ENCODE measurements at regions not wholly inside any gene's neighbourhood (a gene's known extent, or its start where the extent isn't known, plus 50 kb on each side); places are given as distances from the start of the nearest gene placed in this dataset.

DNA sequence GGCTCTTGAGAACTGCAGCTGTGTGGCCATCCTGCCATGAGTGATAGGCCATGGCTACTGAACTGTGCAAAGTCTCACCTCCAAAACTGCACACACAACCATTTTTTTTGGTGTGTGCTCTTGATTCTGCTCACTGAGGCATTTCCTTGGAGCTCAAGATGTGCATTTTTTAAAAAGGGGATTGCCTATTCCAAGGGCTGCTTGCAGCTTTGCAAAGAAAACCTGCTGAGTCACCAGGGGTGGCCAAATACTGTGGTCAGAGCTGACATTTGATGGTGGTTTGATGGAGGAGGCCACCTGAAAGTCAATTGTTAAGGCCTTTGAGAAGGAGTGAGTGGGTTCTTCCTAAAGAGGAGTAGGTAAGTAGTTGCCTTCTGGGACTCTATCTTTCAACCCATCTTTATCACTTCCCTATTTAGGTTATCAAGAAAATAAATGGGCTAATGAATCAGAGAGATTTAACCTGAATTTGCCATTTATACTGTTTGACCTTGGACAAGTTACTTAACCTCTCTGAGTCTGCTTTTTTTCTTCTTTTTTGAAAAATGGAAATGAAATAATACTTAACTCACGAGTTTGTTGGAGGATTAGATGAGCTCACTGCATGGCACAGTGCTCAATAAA is 87.9 kb downstream of the CHST2 start (continued):
- TF ChIP-seq NR2F1 (conservative IDR thresholded peaks at IDR 0.05) (peak; percentile 50), HDAC6 (IDR thresholded peaks at IDR 0.05; ENCODE audit: unreplicated experiment) (no peak), WRNIP1 (IDR thresholded peaks at IDR 0.05; ENCODE audit: borderline replicate concordance, low read depth, low read length) (no peak), SIX5 (IDR thresholded peaks at IDR 0.05; ENCODE audit: low read depth, low read length, severe bottlenecking) (no peak), CREB1 (IDR thresholded peaks at IDR 0.05; ENCODE audit: low read depth) (0 out of 2 replicates have a peak, but pooled peaks have one; percentile 42), KAT2A (conservative IDR thresholded peaks at IDR 0.05; ENCODE audit: control insufficient read depth, low read depth, low read length) (no peak), ATF7 (IDR thresholded peaks at IDR 0.05; ENCODE audit: low read depth) (peak; percentile 46; the same call in 1 of the 2 replicates), RB1 (IDR thresholded peaks at IDR 0.05; ENCODE audit: borderline replicate concordance) (no peak), POU2F2 (IDR thresholded peaks at IDR 0.05; ENCODE audit: borderline replicate concordance, low read depth, low read length) (peak; percentile 57; the same call in 1 of the 3 replicates), CHD4 (IDR thresholded peaks at IDR 0.05) (peak; percentile 91; the same call in 1 of the 2 replicates), RELA (IDR thresholded peaks at IDR 0.05; ENCODE audit: borderline replicate concordance, partially characterized antibody) (no peak), IKZF1 (conservative IDR thresholded peaks at IDR 0.05) (peak; percentile 86), BMI1 (IDR thresholded peaks at IDR 0.05; ENCODE audit: borderline replicate concordance) (no peak), ZBED1 (IDR thresholded peaks at IDR 0.05; ENCODE audit: borderline replicate concordance) (peak; percentile 62; the same call in 1 of the 2 replicates), DPF2 (IDR thresholded peaks at IDR 0.05) (peak; percentile 83), CEBPB (IDR thresholded peaks at IDR 0.05; ENCODE audit: borderline replicate concordance in 1 of 2, low read depth in 2 of 2, low read length in 2 of 2) (peak in 1 of 2 experiments; percentile 95; a peak in 2 of 4 replicates), CREM (IDR thresholded peaks at IDR 0.05; ENCODE audit: low read depth) (peak; percentile 61), ZNF24 (IDR thresholded peaks at IDR 0.05) (peak; percentile 35; the same call in 1 of the 2 replicates), GABPA (IDR thresholded peaks at IDR 0.05; ENCODE audit: low read depth) (no peak)
- TF ChIP-seq, protein P1, sequence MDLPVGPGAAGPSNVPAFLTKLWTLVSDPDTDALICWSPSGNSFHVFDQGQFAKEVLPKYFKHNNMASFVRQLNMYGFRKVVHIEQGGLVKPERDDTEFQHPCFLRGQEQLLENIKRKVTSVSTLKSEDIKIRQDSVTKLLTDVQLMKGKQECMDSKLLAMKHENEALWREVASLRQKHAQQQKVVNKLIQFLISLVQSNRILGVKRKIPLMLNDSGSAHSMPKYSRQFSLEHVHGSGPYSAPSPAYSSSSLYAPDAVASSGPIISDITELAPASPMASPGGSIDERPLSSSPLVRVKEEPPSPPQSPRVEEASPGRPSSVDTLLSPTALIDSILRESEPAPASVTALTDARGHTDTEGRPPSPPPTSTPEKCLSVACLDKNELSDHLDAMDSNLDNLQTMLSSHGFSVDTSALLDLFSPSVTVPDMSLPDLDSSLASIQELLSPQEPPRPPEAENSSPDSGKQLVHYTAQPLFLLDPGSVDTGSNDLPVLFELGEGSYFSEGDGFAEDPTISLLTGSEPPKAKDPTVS (IDR thresholded peaks at IDR 0.05; ENCODE audit: low read depth, low read length) = no peak
- TF ChIP-seq, protein P2, sequence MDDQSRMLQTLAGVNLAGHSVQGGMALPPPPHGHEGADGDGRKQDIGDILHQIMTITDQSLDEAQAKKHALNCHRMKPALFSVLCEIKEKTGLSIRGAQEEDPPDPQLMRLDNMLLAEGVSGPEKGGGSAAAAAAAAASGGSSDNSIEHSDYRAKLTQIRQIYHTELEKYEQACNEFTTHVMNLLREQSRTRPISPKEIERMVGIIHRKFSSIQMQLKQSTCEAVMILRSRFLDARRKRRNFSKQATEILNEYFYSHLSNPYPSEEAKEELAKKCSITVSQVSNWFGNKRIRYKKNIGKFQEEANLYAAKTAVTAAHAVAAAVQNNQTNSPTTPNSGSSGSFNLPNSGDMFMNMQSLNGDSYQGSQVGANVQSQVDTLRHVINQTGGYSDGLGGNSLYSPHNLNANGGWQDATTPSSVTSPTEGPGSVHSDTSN (IDR thresholded peaks at IDR 0.05; ENCODE audit: insufficient replicate concordance, low read depth, low read length) = no peak
- TF ChIP-seq, protein P3, sequence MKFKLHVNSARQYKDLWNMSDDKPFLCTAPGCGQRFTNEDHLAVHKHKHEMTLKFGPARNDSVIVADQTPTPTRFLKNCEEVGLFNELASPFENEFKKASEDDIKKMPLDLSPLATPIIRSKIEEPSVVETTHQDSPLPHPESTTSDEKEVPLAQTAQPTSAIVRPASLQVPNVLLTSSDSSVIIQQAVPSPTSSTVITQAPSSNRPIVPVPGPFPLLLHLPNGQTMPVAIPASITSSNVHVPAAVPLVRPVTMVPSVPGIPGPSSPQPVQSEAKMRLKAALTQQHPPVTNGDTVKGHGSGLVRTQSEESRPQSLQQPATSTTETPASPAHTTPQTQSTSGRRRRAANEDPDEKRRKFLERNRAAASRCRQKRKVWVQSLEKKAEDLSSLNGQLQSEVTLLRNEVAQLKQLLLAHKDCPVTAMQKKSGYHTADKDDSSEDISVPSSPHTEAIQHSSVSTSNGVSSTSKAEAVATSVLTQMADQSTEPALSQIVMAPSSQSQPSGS (IDR thresholded peaks at IDR 0.05; ENCODE audit: low read length) = peak; percentile 75
- TF ChIP-seq, protein P4, sequence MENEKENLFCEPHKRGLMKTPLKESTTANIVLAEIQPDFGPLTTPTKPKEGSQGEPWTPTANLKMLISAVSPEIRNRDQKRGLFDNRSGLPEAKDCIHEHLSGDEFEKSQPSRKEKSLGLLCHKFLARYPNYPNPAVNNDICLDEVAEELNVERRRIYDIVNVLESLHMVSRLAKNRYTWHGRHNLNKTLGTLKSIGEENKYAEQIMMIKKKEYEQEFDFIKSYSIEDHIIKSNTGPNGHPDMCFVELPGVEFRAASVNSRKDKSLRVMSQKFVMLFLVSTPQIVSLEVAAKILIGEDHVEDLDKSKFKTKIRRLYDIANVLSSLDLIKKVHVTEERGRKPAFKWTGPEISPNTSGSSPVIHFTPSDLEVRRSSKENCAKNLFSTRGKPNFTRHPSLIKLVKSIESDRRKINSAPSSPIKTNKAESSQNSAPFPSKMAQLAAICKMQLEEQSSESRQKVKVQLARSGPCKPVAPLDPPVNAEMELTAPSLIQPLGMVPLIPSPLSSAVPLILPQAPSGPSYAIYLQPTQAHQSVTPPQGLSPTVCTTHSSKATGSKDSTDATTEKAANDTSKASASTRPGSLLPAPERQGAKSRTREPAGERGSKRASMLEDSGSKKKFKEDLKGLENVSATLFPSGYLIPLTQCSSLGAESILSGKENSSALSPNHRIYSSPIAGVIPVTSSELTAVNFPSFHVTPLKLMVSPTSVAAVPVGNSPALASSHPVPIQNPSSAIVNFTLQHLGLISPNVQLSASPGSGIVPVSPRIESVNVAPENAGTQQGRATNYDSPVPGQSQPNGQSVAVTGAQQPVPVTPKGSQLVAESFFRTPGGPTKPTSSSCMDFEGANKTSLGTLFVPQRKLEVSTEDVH (IDR thresholded peaks at IDR 0.05; ENCODE audit: low read depth, partially characterized antibody) = no peak

Data from GM12878 (cell line).